SK-N-SH (cell line): ENCODE measurements at regions not wholly inside any gene's neighbourhood (a gene's known extent, or its start where the extent isn't known, plus 50 kb on each side); places are given as distances from the start of the nearest gene placed in this dataset.

Experiments used
- CTCF ChIA-PET: fragments of 300-600, 350-600 bp; formaldehyde crosslinking; extraction: SDS; loops from one replicate; lab custom pipeline; 2021; lab: Yijun Ruan, JAX
- POLR2A ChIA-PET: fragments of 350-600 bp; sonication (Branson Sonifier 250); formaldehyde crosslinking; extraction: SDS; loops from one replicate; lab custom pipeline; 2020; ENCODE audit warnings: antibody characterized with exemption, inconsistent platforms; lab: Yijun Ruan, JAX
- DNase-seq: peaks from one replicate; pipeline ENCODE4 v3.0.0; 2012
- H2AFZ ChIP-seq: fragments of 200-600 bp; sonication (generic); 2 replicates; pipeline ENCODE4 v1.8.1; 2016; ENCODE audit warnings: antibody characterized with exemption, mild to moderate bottlenecking, low read depth
- H3F3A ChIP-seq: fragments of 200-600 bp; sonication (generic); replicated peaks from 2 replicates; pipeline ENCODE3; 2016; ENCODE audit warnings: antibody characterized with exemption, mild to moderate bottlenecking; ENCODE audit not compliant: insufficient read depth
- H3K27ac ChIP-seq, 2 experiments: fragments of 200-500 bp in 1 of 2; fragments of 200-600 bp in 1 of 2; sonication (Bioruptor generic) in 1 of 2; sonication (generic), shearing (Covaris generic) in 1 of 2; 2 replicates each; pipeline versions ENCODE4 v1.5.1 to v1.6.1; 2014 to 2016; ENCODE audit warnings: low read depth in 2 of 2, inconsistent platforms in 1 of 2, low read length in 1 of 2, mild to moderate bottlenecking in 1 of 2, mixed read lengths in 1 of 2
- H3K27me3 ChIP-seq: fragments of 200-600 bp; sonication (generic), shearing (Covaris generic); 2 replicates; pipeline ENCODE4 v1.6.1; 2016; ENCODE audit warnings: mixed run types; ENCODE audit not compliant: insufficient read depth
- H3K36me3 ChIP-seq, 2 experiments: fragments of 200-500 bp in 1 of 2; fragments of 200-600 bp in 1 of 2; sonication (Bioruptor generic) in 1 of 2; sonication (generic) in 1 of 2; replicated peaks in 1 of 2; 2 replicates each; pipeline versions ENCODE3 to v1.5.1; 2014 to 2016; ENCODE audit warnings: low read length in 1 of 2, mild to moderate bottlenecking in 1 of 2; ENCODE audit not compliant: insufficient read depth in 2 of 2, control insufficient read depth in 1 of 2
- H3K4me1 ChIP-seq, 2 experiments: fragments of 200-500 bp in 1 of 2; fragments of 200-600 bp in 1 of 2; sonication (Bioruptor generic) in 1 of 2; sonication (generic), shearing (Covaris generic) in 1 of 2; 2 replicates each; pipeline versions ENCODE4 v1.5.1 to v1.6.1; 2014 to 2016; ENCODE audit warnings: low read depth in 1 of 2, low read length in 1 of 2, mixed run types in 1 of 2; ENCODE audit not compliant: insufficient read depth in 2 of 2, control insufficient read depth in 1 of 2
- H3K4me2 ChIP-seq: fragments of 200-600 bp; sonication (generic), shearing (Covaris generic); 2 replicates; pipeline ENCODE4 v1.6.1; 2017; ENCODE audit warnings: mixed run types
- H3K4me3 ChIP-seq, 2 experiments: fragments of 200-500 bp in 1 of 2; fragments of 200-600 bp in 1 of 2; sonication (Bioruptor generic) in 1 of 2; sonication (generic), shearing (Covaris generic) in 1 of 2; 2 replicates each; pipeline versions ENCODE4 v1.5.1 to v1.8.1; 2014 to 2016; ENCODE audit warnings: low read depth in 2 of 2, inconsistent platforms in 1 of 2, low read length in 1 of 2, mild to moderate bottlenecking in 1 of 2, mixed read lengths in 1 of 2, moderate library complexity in 1 of 2
- H3K79me2 ChIP-seq: fragments of 200-600 bp; sonication (generic); 2 replicates; pipeline ENCODE4 v1.8.1; 2017; ENCODE audit warnings: mild to moderate bottlenecking; ENCODE audit not compliant: insufficient read depth
- H3K9ac ChIP-seq: fragments of 200-600 bp; sonication (generic); 2 replicates; pipeline ENCODE4 v1.6.1; 2017; ENCODE audit warnings: mixed run types
- H3K9me2 ChIP-seq: fragments of 200-600 bp; sonication (generic); 2 replicates; pipeline ENCODE4 v1.6.1; 2017; ENCODE audit warnings: mixed run types
- H3K9me3 ChIP-seq: fragments of 200-600 bp; sonication (generic); 2 replicates; pipeline ENCODE4 v1.6.1; 2017; ENCODE audit warnings: mixed run types, mild to moderate bottlenecking, moderate library complexity
- H4K20me1 ChIP-seq: fragments of 200-600 bp; sonication (generic); 2 replicates; pipeline ENCODE4 v1.6.1; 2017; ENCODE audit warnings: mild to moderate bottlenecking, mixed run types; ENCODE audit not compliant: insufficient read depth
- EP300 ChIP-seq, 2 experiments: IDR thresholded peaks; 2 replicates each; pipeline versions ENCODE4 v1.4.0 to v1.6.1; 2012; ENCODE audit warnings: borderline replicate concordance in 1 of 2, low read depth in 1 of 2, low read length in 1 of 2
- FOXM1 ChIP-seq: IDR thresholded peaks from 2 replicates; pipeline ENCODE4 v1.4.0; 2012; ENCODE audit warnings: low read depth, mild to moderate bottlenecking
- JUND ChIP-seq: IDR thresholded peaks from 2 replicates; pipeline ENCODE4 v1.4.0; 2012
- MXI1 ChIP-seq: IDR thresholded peaks from 2 replicates; pipeline ENCODE4 v1.6.1; 2012; ENCODE audit warnings: mild to moderate bottlenecking, low read depth, low read length, improper control_type of control experiment
- NRF1 ChIP-seq: IDR thresholded peaks from 2 replicates; pipeline ENCODE4 v1.6.1; 2012; ENCODE audit warnings: low read depth, mild to moderate bottlenecking, low read length
- RXRA ChIP-seq: IDR thresholded peaks from 2 replicates; pipeline ENCODE4 v1.4.0; 2012; ENCODE audit warnings: low read depth, mild to moderate bottlenecking, borderline replicate concordance
- TCF12 ChIP-seq: IDR thresholded peaks from 2 replicates; pipeline ENCODE4 v1.4.0; 2012
- TEAD4 ChIP-seq: IDR thresholded peaks from 2 replicates; pipeline ENCODE4 v1.4.0; 2012; ENCODE audit warnings: mild to moderate bottlenecking, borderline replicate concordance; ENCODE audit not compliant: insufficient read depth
- USF2 ChIP-seq: fragments of 150-350 bp; IDR thresholded peaks from 2 replicates; pipeline ENCODE4 v1.6.1; 2017; ENCODE audit warnings: antibody characterized with exemption, low read length, low read depth, borderline replicate concordance
- YY1 ChIP-seq: IDR thresholded peaks from 2 replicates; pipeline ENCODE4 v1.4.0; 2012; ENCODE audit warnings: low read depth, mild to moderate bottlenecking
- ZBTB33 ChIP-seq: IDR thresholded peaks from 2 replicates; pipeline ENCODE4 v1.4.0; 2012; ENCODE audit warnings: low read depth, borderline replicate concordance
- WGBS: methylation state at CpG from one replicate; pipeline ENCODE4 v1.1.6; 2017; ENCODE audit warnings: low lambda C conversion rate; 5-methylcytosine and 5-hydroxymethylcytosine counted together
- TF ChIP-seq, protein P1 (sequence below): IDR thresholded peaks from 2 replicates; pipeline ENCODE4 v1.4.0; 2012; ENCODE audit warnings: low read depth, borderline replicate concordance
- TF ChIP-seq, protein P2 (sequence below): fragments of 200-600 bp; sonication (generic); IDR thresholded peaks from 2 replicates; pipeline ENCODE4 v1.6.1; 2017; ENCODE audit warnings: antibody characterized with exemption, mild to moderate bottlenecking, moderate library complexity

- no peak overlapping the region for H3K4me2 ChIP-seq
- no peaks in the 10 kb centered on the region for H4K20me1 ChIP-seq
- ChIA-PET CTCF (interaction anchor here (1.4 kb wide), 1 partner anchor 46 kb away, joined by 4 read pairs; no protein-coding TSS in a partner anchor), POLR2A (no interaction called here)
- H3K4me3 ChIP-seq, result no peak overlapping the region
- 74% methylated on average over 3 of the region's 3 CpGs for WGBS
- H3K36me3 ChIP-seq, result no peaks in the 10 kb centered on the region
- no peak overlapping the region for H3K9ac ChIP-seq
- H3K27ac ChIP-seq, result no peak overlapping the region
- no peak for DNase-seq
- no peaks in the 10 kb centered on the region for H3K79me2 ChIP-seq
- no peaks in the 10 kb centered on the region for H3K9me2 ChIP-seq
- H3F3A ChIP-seq, result no peaks in the 10 kb centered on the region
- H3K4me1 ChIP-seq, result no peaks in the 10 kb centered on the region; a peak in 1 of 4 replicates
- H3K9me3 ChIP-seq, result no peaks in the 10 kb centered on the region
- no peak overlapping the region for H2AFZ ChIP-seq
- TF ChIP-seq TEAD4, result no peak
- TF ChIP-seq USF2, result no peak
- TF ChIP-seq, protein P1, sequence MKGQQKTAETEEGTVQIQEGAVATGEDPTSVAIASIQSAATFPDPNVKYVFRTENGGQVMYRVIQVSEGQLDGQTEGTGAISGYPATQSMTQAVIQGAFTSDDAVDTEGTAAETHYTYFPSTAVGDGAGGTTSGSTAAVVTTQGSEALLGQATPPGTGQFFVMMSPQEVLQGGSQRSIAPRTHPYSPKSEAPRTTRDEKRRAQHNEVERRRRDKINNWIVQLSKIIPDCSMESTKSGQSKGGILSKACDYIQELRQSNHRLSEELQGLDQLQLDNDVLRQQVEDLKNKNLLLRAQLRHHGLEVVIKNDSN, result no peak
- no peak for TF ChIP-seq EP300 (IDR thresholded peaks at IDR 0.05; ENCODE audit: borderline replicate concordance in 1 of 2, low read depth in 1 of 2, low read length in 1 of 2)
- TF ChIP-seq, protein P2, sequence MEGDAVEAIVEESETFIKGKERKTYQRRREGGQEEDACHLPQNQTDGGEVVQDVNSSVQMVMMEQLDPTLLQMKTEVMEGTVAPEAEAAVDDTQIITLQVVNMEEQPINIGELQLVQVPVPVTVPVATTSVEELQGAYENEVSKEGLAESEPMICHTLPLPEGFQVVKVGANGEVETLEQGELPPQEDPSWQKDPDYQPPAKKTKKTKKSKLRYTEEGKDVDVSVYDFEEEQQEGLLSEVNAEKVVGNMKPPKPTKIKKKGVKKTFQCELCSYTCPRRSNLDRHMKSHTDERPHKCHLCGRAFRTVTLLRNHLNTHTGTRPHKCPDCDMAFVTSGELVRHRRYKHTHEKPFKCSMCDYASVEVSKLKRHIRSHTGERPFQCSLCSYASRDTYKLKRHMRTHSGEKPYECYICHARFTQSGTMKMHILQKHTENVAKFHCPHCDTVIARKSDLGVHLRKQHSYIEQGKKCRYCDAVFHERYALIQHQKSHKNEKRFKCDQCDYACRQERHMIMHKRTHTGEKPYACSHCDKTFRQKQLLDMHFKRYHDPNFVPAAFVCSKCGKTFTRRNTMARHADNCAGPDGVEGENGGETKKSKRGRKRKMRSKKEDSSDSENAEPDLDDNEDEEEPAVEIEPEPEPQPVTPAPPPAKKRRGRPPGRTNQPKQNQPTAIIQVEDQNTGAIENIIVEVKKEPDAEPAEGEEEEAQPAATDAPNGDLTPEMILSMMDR, result no peak
- TF ChIP-seq JUND, result no peak
- no peak for TF ChIP-seq NRF1
- no peak for TF ChIP-seq MXI1
- H3K27me3 ChIP-seq, result no peaks in the 10 kb centered on the region
Observed at GRCh38 chr4:20638825-20639224, 61.4 kb upstream of the PACRGL start.

GRCh38 chr4:20639346-20639745 lies 60.9 kb upstream of the PACRGL start:
- H3K9ac ChIP-seq, result no peak overlapping the region
- 39% methylated on average over 1 of the region's 1 CpG for WGBS
- H2AFZ ChIP-seq, result no peak overlapping the region
- no peak overlapping the region for H3K27ac ChIP-seq
- no peak for DNase-seq
- no peaks in the 10 kb centered on the region for H3K9me2 ChIP-seq
- H3K36me3 ChIP-seq, result no peaks in the 10 kb centered on the region
- no peaks in the 10 kb centered on the region for H3F3A ChIP-seq
- H3K27me3 ChIP-seq, result no peaks in the 10 kb centered on the region
- CTCF ChIA-PET, result interaction anchor here (1.4 kb wide), 1 partner anchor 46 kb away, joined by 4 read pairs; no protein-coding TSS in a partner anchor
- no peaks in the 10 kb centered on the region for H3K79me2 ChIP-seq
- H3K4me3 ChIP-seq, result no peak overlapping the region
- no peaks in the 10 kb centered on the region; a peak in 1 of 4 replicates for H3K4me1 ChIP-seq
- no peaks in the 10 kb centered on the region for H3K9me3 ChIP-seq
- no peaks in the 10 kb centered on the region for H4K20me1 ChIP-seq
- TF ChIP-seq ZBTB33 (no peak), FOXM1 (no peak), RXRA (no peak), YY1 (no peak), TCF12 (no peak), JUND (no peak)
- TF ChIP-seq, protein P1, result no peak
- TF ChIP-seq, all 33 proteins: peak for 0
- no peak overlapping the region for H3K4me2 ChIP-seq
- POLR2A ChIA-PET, result no interaction called here
